GM12874 (cell line): ENCODE measurements at regions not wholly inside any gene's neighbourhood (a gene's known extent, or its start where the extent isn't known, plus 50 kb on each side); places are given as distances from the start of the nearest gene placed in this dataset.
A peak's percentile ranks its signal among the peaks of the same experiment; 100 is the strongest.

Source experiments
- TF ChIP-seq, protein P1 (sequence below): IDR thresholded peaks from 2 replicates; pipeline ENCODE4 v1.5.1; 2011; ENCODE audit warnings: low read depth, mild to moderate bottlenecking, control low read depth, low read length, moderate library complexity; ENCODE audit not compliant: insufficient read depth

GRCh38 chr17:5786510-5786875 is 202.2 kb upstream of the NLRP1 start:
- TF ChIP-seq, protein P1, sequence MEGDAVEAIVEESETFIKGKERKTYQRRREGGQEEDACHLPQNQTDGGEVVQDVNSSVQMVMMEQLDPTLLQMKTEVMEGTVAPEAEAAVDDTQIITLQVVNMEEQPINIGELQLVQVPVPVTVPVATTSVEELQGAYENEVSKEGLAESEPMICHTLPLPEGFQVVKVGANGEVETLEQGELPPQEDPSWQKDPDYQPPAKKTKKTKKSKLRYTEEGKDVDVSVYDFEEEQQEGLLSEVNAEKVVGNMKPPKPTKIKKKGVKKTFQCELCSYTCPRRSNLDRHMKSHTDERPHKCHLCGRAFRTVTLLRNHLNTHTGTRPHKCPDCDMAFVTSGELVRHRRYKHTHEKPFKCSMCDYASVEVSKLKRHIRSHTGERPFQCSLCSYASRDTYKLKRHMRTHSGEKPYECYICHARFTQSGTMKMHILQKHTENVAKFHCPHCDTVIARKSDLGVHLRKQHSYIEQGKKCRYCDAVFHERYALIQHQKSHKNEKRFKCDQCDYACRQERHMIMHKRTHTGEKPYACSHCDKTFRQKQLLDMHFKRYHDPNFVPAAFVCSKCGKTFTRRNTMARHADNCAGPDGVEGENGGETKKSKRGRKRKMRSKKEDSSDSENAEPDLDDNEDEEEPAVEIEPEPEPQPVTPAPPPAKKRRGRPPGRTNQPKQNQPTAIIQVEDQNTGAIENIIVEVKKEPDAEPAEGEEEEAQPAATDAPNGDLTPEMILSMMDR, result no peak

DNA sequence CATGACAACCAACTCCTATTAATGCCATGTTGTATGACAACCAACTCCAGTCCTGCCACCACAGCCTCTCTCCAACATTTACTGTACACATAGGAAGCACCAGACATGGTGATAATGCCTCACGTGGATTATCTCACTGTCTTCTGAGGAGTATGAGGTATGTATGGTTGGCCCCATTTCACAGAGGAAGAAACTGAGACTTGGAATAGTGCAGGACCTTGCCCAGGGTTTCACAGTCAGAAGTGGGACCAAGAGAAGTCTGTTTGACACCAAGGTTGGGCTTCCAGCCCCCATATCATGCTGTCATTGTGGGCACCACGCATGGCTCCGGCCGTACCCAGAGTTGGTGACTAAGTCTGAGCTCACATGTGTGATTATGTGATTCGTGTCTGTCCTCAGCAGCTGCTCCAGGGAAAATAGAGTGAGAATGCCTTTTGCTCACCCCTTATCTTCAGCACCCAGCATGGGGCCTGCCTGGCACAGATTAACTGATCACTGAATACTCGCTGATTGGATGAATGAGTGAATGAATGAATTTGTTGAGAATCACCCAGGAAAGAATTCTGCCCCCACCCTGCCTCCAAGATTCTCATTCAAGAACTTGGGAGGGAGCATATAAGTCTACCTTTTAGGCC is 204.1 kb upstream of the NLRP1 start:
- TF ChIP-seq, protein P1, result no peak

DNA sequence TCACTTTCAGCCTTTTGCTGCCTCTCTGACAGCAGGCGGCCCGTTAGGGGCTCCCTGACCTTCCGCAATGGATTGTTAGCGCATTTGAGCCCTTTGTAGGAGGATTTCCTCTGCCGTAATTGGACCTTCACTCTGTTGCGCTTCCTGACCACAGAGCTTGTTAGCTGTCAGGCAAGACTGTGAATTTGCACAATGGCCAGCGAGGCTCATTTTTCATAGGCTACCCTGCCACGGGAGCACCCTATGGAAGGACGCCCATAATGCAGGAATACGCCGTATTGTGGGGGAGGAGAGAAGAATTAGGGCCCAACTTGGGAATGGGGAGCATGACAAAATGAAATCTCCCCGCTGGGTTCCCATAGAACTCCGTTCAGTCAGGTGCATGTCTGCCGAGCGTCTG is 205.2 kb upstream of the NLRP1 start:
- TF ChIP-seq, protein P1, result no peak

GRCh38 chr17:5793157-5793556 is 208.8 kb upstream of the NLRP1 start:
- TF ChIP-seq, protein P1, result peak; percentile 32; the same call in 1 of the 2 replicates

DNA sequence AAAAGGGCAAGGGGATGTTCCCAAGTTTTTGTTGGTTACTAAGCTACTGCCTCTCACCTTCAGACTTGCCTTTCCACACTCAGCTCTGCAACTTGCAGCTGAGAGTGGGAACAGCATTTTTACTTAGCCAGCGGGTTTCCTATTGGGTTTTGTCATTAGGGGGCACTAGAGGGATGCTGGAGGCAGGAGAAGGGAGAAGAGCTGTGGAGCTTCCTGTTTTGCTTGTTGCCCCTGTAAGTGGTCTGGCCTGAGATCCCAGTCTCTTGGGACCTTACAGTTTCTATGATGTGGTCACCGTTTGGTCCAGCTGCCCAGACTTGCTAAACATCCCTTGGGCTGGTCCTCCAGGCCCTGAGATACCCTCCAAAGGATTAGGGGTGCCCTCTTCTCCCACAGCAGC is 209.6 kb upstream of the NLRP1 start:
- TF ChIP-seq, protein P1, result peak; percentile 7; the same call in 1 of the 2 replicates

GRCh38 chr17:5794385-5794784 is 210.1 kb upstream of the NLRP1 start:
- TF ChIP-seq, protein P1, result no peak

DNA sequence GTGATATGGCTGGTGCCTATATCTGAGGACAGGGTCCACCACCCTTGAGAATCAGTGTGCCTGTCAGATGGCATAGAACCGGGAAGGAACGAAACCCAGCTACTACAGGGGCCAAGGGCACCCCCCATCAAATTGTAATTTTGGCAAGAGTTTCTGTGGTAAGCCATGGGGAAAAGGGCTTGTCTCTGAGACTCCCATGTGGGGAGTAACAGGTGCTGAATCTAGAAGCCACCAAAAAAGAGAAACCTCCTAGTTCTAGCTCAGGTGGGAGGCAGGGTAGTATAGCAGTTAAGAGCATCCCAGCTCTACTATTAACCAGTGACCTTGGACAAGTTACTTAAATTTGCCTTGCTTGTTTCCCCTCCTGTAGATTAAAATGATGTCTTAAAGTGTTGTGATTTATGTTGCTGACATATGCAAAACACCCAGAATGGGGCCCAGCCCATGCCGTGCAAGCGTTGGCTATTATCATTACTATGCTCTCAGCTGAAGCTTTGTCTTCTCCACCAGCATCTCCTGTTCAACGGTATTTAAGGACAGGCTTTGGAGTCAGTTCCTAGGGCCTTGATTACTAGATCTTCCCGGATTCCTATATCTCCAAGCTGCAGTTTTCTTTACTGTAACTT is 210.7 kb upstream of the NLRP1 start:
- TF ChIP-seq, protein P1, result no peak
